Activated T-helper 17 cell treated with anti-CD3 and anti-CD28 coated beads, Interleukin-2, amount 50 U/mL, for 72 hours (primary cell): ENCODE measurements at regions not wholly inside any gene's neighbourhood (a gene's known extent, or its start where the extent isn't known, plus 50 kb on each side); places are given as distances from the start of the nearest gene placed in this dataset.
"Not testable (repeated sequence)": the region's sequence is repeated elsewhere in the genome, so short reads cannot be mapped to it uniquely, and the experiment has no call there.

ENCODE experiments used
- ATAC-seq: fragments of 150-1000 bp; cut with Tn5 transposase; replicated peaks from 2 replicates; pipeline ENCODE4 v1.10.0; 2021; ENCODE audit warnings: mild to moderate bottlenecking, moderate library complexity
- H3K27ac Mint-ChIP-seq: one replicate; pipeline ENCODE4 v1.8.0; 2022; ENCODE audit warnings: mixed read lengths
- H3K27me3 Mint-ChIP-seq: one replicate; pipeline ENCODE4 v1.8.0; 2022; ENCODE audit warnings: mixed read lengths
- H3K36me3 Mint-ChIP-seq: one replicate; pipeline ENCODE4 v1.8.0; 2022; ENCODE audit warnings: low read depth, mild to moderate bottlenecking, mixed read lengths
- H3K4me1 Mint-ChIP-seq: one replicate; pipeline ENCODE4 v1.8.0; 2022; ENCODE audit warnings: mixed read lengths
- H3K4me3 Mint-ChIP-seq: one replicate; pipeline ENCODE4 v1.8.0; 2022; ENCODE audit warnings: mild to moderate bottlenecking, mixed read lengths
- H3K9me3 Mint-ChIP-seq: one replicate; pipeline ENCODE4 v1.8.0; 2022; ENCODE audit warnings: mixed read lengths

GRCh38 chr16:76670125-76670857 lies 393.1 kb downstream of the CNTNAP4 start:
- no peaks in the 10 kb centered on the region for H3K27me3 Mint-ChIP-seq
- ATAC-seq: no peak
- no peaks in the 10 kb centered on the region for H3K4me1 Mint-ChIP-seq
- H3K4me3 Mint-ChIP-seq: no peak overlapping the region
- H3K27ac Mint-ChIP-seq: no peak overlapping the region
- no peaks in the 10 kb centered on the region for H3K9me3 Mint-ChIP-seq
- no peaks in the 10 kb centered on the region for H3K36me3 Mint-ChIP-seq

GRCh38 chr16:76676356-76676755 lies 399.2 kb downstream of the CNTNAP4 start:
- no peaks in the 10 kb centered on the region for H3K36me3 Mint-ChIP-seq
- no peak for ATAC-seq
- H3K4me1 Mint-ChIP-seq: no peaks in the 10 kb centered on the region
- no peak overlapping the region for H3K27ac Mint-ChIP-seq
- no peaks in the 10 kb centered on the region for H3K9me3 Mint-ChIP-seq
- H3K27me3 Mint-ChIP-seq: no peaks in the 10 kb centered on the region
- no peak overlapping the region for H3K4me3 Mint-ChIP-seq

GRCh38 chr16:76681296-76681695 lies 404.1 kb downstream of the CNTNAP4 start:
- Mint-ChIP-seq H3K36me3 (no peaks in the 10 kb centered on the region), H3K27me3 (no peaks in the 10 kb centered on the region), H3K4me1 (no peaks in the 10 kb centered on the region), H3K4me3 (no peak overlapping the region), H3K9me3 (peaks cover 7% of the 10 kb centered on the region), H3K27ac (no peak overlapping the region)
- no peak for ATAC-seq

- Mint-ChIP-seq H3K9me3 (peaks cover 7% of the 10 kb centered on the region), H3K27me3 (no peaks in the 10 kb centered on the region), H3K4me1 (no peaks in the 10 kb centered on the region), H3K4me3 (no peak overlapping the region), H3K36me3 (no peaks in the 10 kb centered on the region), H3K27ac (no peak overlapping the region)
- ATAC-seq: no peak
These were observed 405.9 kb downstream of the CNTNAP4 start for GRCh38 chr16:76683051-76683450.

GRCh38 chr16:76696876-76697275 lies 419.7 kb downstream of the CNTNAP4 start:
- Mint-ChIP-seq H3K27ac (no peak overlapping the region), H3K4me3 (no peak overlapping the region), H3K36me3 (no peaks in the 10 kb centered on the region), H3K9me3 (peaks cover 8% of the 10 kb centered on the region), H3K27me3 (no peaks in the 10 kb centered on the region), H3K4me1 (no peaks in the 10 kb centered on the region)
- ATAC-seq: no peak

GRCh38 chr16:76705892-76706291 lies 428.7 kb downstream of the CNTNAP4 start:
- no peaks in the 10 kb centered on the region for H3K36me3 Mint-ChIP-seq
- H3K27me3 Mint-ChIP-seq: no peaks in the 10 kb centered on the region
- H3K27ac Mint-ChIP-seq: no peak overlapping the region
- H3K9me3 Mint-ChIP-seq: peaks cover 4% of the 10 kb centered on the region
- ATAC-seq: no peak
- no peaks in the 10 kb centered on the region for H3K4me1 Mint-ChIP-seq
- no peak overlapping the region for H3K4me3 Mint-ChIP-seq

- H3K9me3 Mint-ChIP-seq: peaks cover 10% of the 10 kb centered on the region
- no peak overlapping the region for H3K4me3 Mint-ChIP-seq
- no peak overlapping the region for H3K27ac Mint-ChIP-seq
- H3K4me1 Mint-ChIP-seq: no peaks in the 10 kb centered on the region
- no peaks in the 10 kb centered on the region for H3K36me3 Mint-ChIP-seq
- no peaks in the 10 kb centered on the region for H3K27me3 Mint-ChIP-seq
- no peak for ATAC-seq
These were observed 436.0 kb downstream of the CNTNAP4 start for GRCh38 chr16:76713191-76713590.

GRCh38 chr16:76716251-76716650 lies 439.1 kb downstream of the CNTNAP4 start:
- not testable (repeated sequence) for H3K4me3 Mint-ChIP-seq, H3K27me3 Mint-ChIP-seq

GRCh38 chr16:76724181-76724580 lies 447.0 kb downstream of the CNTNAP4 start:
- Mint-ChIP-seq H3K9me3 (peaks cover 5% of the 10 kb centered on the region), H3K27ac (no peak overlapping the region), H3K27me3 (no peaks in the 10 kb centered on the region), H3K36me3 (no peaks in the 10 kb centered on the region), H3K4me3 (no peak overlapping the region), H3K4me1 (no peaks in the 10 kb centered on the region)
- no peak for ATAC-seq

More at GRCh38 chr16:76716251-76716650, 439.1 kb downstream of the CNTNAP4 start:
- H3K4me1 Mint-ChIP-seq, H3K36me3 Mint-ChIP-seq, H3K9me3 Mint-ChIP-seq, ATAC-seq, H3K27ac Mint-ChIP-seq: not testable (repeated sequence)

- ATAC-seq: no peak
These were observed 452.3 kb downstream of the CNTNAP4 start for GRCh38 chr16:76729525-76729924.

GRCh38 chr16:76732894-76733293 lies 455.7 kb downstream of the CNTNAP4 start:
- Mint-ChIP-seq H3K27me3 (no peaks in the 10 kb centered on the region), H3K27ac (no peak overlapping the region), H3K9me3 (peaks cover 8% of the 10 kb centered on the region), H3K36me3 (no peaks in the 10 kb centered on the region), H3K4me1 (no peaks in the 10 kb centered on the region), H3K4me3 (no peak overlapping the region)
- no peak for ATAC-seq

More at GRCh38 chr16:76729525-76729924, 452.3 kb downstream of the CNTNAP4 start:
- H3K4me3 Mint-ChIP-seq: no peak overlapping the region
- H3K27me3 Mint-ChIP-seq: no peaks in the 10 kb centered on the region
- H3K9me3 Mint-ChIP-seq: peaks cover 14% of the 10 kb centered on the region
- no peaks in the 10 kb centered on the region for H3K36me3 Mint-ChIP-seq
- no peak overlapping the region for H3K27ac Mint-ChIP-seq
- no peaks in the 10 kb centered on the region for H3K4me1 Mint-ChIP-seq

GRCh38 chr16:76741623-76742022 lies 449.4 kb upstream of the MON1B start:
- no peak for ATAC-seq
- H3K9me3 Mint-ChIP-seq: peaks cover 21% of the 10 kb centered on the region
- no peaks in the 10 kb centered on the region for H3K4me1 Mint-ChIP-seq
- no peaks in the 10 kb centered on the region for H3K36me3 Mint-ChIP-seq
- no peak overlapping the region for H3K27ac Mint-ChIP-seq
- no peaks in the 10 kb centered on the region for H3K27me3 Mint-ChIP-seq
- H3K4me3 Mint-ChIP-seq: no peak overlapping the region

- H3K36me3 Mint-ChIP-seq: no peaks in the 10 kb centered on the region
- H3K27me3 Mint-ChIP-seq: no peaks in the 10 kb centered on the region
- H3K4me3 Mint-ChIP-seq: no peak overlapping the region
- H3K27ac Mint-ChIP-seq: no peak overlapping the region
- no peak for ATAC-seq
- H3K9me3 Mint-ChIP-seq: peaks cover 9% of the 10 kb centered on the region
- H3K4me1 Mint-ChIP-seq: no peaks in the 10 kb centered on the region
These were observed 442.3 kb upstream of the MON1B start for GRCh38 chr16:76748461-76749348.

GRCh38 chr16:76749780-76750375 lies 441.1 kb upstream of the MON1B start:
- Mint-ChIP-seq H3K36me3 (no peaks in the 10 kb centered on the region), H3K4me3 (no peak overlapping the region), H3K4me1 (no peaks in the 10 kb centered on the region), H3K9me3 (peaks cover 5% of the 10 kb centered on the region), H3K27ac (no peak overlapping the region), H3K27me3 (no peaks in the 10 kb centered on the region)
- ATAC-seq: no peak

GRCh38 chr16:76755496-76755895 lies 435.5 kb upstream of the MON1B start:
- Mint-ChIP-seq H3K27ac (no peak overlapping the region), H3K4me1 (no peaks in the 10 kb centered on the region), H3K4me3 (no peak overlapping the region), H3K9me3 (peaks cover 3% of the 10 kb centered on the region), H3K36me3 (no peaks in the 10 kb centered on the region), H3K27me3 (no peaks in the 10 kb centered on the region)
- ATAC-seq: no peak
